Tibial artery (tissue), 4 donors: ENCODE measurements at regions not wholly inside any gene's neighbourhood (a gene's known extent, or its start where the extent isn't known, plus 50 kb on each side); places are given as distances from the start of the nearest gene placed in this dataset.
"Not testable (repeated sequence)": the region's sequence is repeated elsewhere in the genome, so short reads cannot be mapped to it uniquely, and the experiment has no call there.

Source experiments
- DNase-seq, 2 donors: peaks; one replicate each; pipeline ENCODE4 v3.0.0-alpha.2; 2019
- H3K27ac ChIP-seq, 2 donors: fragments of 200-600 bp; sonication (generic) in 1 of 2; 1 replicate in 1 of 2; 2 replicates in 1 of 2; pipeline ENCODE4 v1.5.1; 2018 to 2019; ENCODE audit warnings: mild to moderate bottlenecking in 1 of 2
- H3K27me3 ChIP-seq, 2 donors: fragments of 200-600 bp; sonication (generic) in 1 of 2; one replicate each; pipeline versions ENCODE4 v1.5.1 to v1.6.0; 2016 to 2019
- H3K36me3 ChIP-seq, 3 donors: fragments of 200-600 bp; sonication (generic) in 2 of 3; one replicate each; pipeline ENCODE4 v1.5.1; 2016 to 2019; ENCODE audit warnings: mild to moderate bottlenecking in 2 of 3
- H3K4me1 ChIP-seq, 4 donors: fragments of 200-600 bp; sonication (generic) in 2 of 4; 1 replicate in 3 of 4; 2 replicates in 1 of 4; pipeline ENCODE4 v1.5.1; 2016 to 2019
- H3K4me3 ChIP-seq, 2 donors: fragments of 200-600 bp; sonication (generic) in 1 of 2; 1 replicate in 1 of 2; 2 replicates in 1 of 2; pipeline ENCODE4 v1.5.1; 2018 to 2019; ENCODE audit warnings: mild to moderate bottlenecking in 2 of 2
- H3K9me3 ChIP-seq, 3 donors: fragments of 200-600 bp; sonication (generic) in 1 of 3; one replicate each; pipeline ENCODE4 v1.5.1; 2016 to 2019
- intact Hi-C: fragments of 100-400 bp; cut with DNase I; formaldehyde crosslinking; loops from one replicate; pipeline ENCODE4 v1.15.0; 2023; ENCODE audit warnings: low total_unique reads
- TF ChIP-seq, protein P1 (sequence below), 2 experiments: fragments of 200-600 bp in 1 of 2; fragments of 450-650 bp in 1 of 2; IDR thresholded peaks; one replicate each; pipeline ENCODE4 v1.5.1; 2017 to 2019; ENCODE audit warnings: antibody characterized with exemption in 2 of 2, mild to moderate bottlenecking in 1 of 2, moderate library complexity in 1 of 2

DNA sequence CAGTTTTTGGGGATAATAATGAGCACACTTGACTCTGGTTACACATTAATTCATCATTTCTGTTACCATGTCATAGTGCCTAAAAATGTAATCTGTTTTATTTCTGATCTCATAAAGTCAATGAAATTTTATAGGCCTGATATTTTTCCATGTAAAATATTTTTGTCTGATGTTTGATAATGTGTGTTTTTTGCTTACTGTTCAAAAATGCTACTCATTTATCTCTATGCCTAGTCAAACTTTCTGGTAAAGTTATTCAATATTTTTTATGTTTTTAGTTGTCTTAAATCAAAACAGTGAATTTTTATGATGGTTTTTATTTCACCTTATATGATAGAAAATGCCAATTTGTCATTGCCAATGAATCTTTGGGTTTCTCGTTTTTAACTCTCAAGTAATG is 147.0 kb downstream of the AHSP start:
- intact Hi-C loops = no loop called here
- Histone ChIP-seq H3K4me3 (no peak overlapping the region), H3K27me3 (no peaks in the 10 kb centered on the region), H3K27ac (no peak overlapping the region), H3K36me3 (no peaks in the 10 kb centered on the region), H3K4me1 (no peaks in the 10 kb centered on the region), H3K9me3 (no peaks in the 10 kb centered on the region)
- TF ChIP-seq, protein P1, sequence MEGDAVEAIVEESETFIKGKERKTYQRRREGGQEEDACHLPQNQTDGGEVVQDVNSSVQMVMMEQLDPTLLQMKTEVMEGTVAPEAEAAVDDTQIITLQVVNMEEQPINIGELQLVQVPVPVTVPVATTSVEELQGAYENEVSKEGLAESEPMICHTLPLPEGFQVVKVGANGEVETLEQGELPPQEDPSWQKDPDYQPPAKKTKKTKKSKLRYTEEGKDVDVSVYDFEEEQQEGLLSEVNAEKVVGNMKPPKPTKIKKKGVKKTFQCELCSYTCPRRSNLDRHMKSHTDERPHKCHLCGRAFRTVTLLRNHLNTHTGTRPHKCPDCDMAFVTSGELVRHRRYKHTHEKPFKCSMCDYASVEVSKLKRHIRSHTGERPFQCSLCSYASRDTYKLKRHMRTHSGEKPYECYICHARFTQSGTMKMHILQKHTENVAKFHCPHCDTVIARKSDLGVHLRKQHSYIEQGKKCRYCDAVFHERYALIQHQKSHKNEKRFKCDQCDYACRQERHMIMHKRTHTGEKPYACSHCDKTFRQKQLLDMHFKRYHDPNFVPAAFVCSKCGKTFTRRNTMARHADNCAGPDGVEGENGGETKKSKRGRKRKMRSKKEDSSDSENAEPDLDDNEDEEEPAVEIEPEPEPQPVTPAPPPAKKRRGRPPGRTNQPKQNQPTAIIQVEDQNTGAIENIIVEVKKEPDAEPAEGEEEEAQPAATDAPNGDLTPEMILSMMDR (IDR thresholded peaks at IDR 0.05) = no peak
- DNase-seq = no peak

DNA sequence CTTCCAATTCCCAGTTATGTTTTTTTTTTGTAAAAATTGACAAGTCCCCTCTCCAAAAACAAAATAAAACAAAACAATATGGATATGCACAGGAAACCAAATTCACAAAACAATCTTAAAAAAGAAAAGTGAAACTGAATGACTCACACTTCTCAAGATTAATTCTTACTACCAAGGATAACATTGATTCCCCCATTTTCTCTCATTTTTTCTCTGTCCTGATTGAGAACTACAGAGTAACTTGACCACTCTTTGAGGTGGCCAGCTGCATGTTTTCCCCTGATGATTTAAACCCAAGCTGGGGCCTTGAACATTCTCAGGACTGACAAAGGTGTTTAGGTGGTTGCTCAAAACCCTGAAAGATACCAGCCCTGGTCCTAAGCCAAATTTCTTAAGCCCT is 149.0 kb downstream of the AHSP start:
- intact Hi-C loops = no loop called here
- no peaks in the 10 kb centered on the region for H3K4me1 ChIP-seq
- H3K9me3 ChIP-seq = no peaks in the 10 kb centered on the region
- DNase-seq = no peak
- TF ChIP-seq, protein P1 (IDR thresholded peaks at IDR 0.05) = no peak
- no peak overlapping the region for H3K27ac ChIP-seq
- no peak overlapping the region for H3K4me3 ChIP-seq
- no peaks in the 10 kb centered on the region for H3K36me3 ChIP-seq
- H3K27me3 ChIP-seq = no peaks in the 10 kb centered on the region

DNA sequence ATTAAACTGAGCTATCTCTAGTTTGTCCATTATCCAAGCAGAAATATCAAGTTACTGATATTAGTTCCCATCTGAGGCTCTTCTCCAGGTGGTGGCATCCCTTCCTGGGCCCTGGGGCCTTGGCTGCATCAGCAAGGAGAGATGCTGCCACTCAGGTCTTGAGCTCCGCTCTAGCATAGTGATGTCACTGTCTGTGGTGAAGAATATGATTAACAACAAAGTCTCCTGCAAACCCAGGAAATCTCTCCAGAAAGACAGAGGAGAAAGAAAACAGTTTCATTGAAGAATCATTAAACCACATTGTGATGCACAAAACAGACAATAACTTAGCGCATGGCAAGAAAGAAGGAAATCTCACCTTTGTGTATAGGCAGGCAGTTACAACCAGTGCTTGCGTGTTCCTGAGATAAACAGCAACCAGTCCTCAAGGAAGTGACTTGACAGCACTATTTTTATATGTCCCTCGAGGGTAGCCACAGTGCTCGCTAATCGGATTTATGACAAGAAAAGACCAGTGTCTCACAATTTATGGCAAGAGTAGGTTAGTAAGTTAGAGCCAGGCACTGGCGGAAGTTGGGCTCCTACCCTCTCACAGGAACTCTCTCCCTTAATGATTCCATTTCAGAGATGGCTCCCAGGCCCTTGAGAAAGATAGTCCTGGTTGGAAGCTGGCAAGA is 151.1 kb downstream of the AHSP start:
- no peaks in the 10 kb centered on the region for H3K36me3 ChIP-seq
- no peaks in the 10 kb centered on the region for H3K4me1 ChIP-seq
- intact Hi-C loops = no loop called here
- H3K27me3 ChIP-seq = no peaks in the 10 kb centered on the region
- TF ChIP-seq, protein P1 (IDR thresholded peaks at IDR 0.05) = no peak
- no peak overlapping the region for H3K4me3 ChIP-seq
- H3K27ac ChIP-seq = no peak overlapping the region
- DNase-seq = no peak
- no peaks in the 10 kb centered on the region for H3K9me3 ChIP-seq

DNA sequence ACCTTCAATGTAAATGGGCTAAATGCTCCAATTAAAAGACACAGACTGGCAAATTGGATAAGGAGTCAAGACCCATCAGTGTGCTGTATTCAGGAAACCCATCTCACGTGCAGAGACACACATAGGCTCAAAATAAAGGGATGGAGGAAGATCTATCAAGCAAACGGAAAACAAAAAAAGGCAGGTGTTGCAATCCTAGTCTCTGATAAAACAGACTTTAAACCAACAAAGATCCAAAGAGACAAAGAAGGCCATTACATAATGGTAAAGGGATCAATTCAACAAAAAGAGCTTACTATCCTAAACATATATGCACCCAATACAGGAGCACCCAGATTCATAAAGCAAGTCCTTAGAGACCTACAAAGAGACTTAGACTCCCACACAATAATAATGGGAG is 161.6 kb downstream of the AHSP start:
- H3K9me3 ChIP-seq, DNase-seq, H3K36me3 ChIP-seq, H3K4me1 ChIP-seq, H3K27ac ChIP-seq, H3K27me3 ChIP-seq, H3K4me3 ChIP-seq: not testable (repeated sequence)
- intact Hi-C loops = loop anchor here (10.0 kb wide), 1 partner anchor 65 kb away; no protein-coding TSS in a partner anchor

DNA sequence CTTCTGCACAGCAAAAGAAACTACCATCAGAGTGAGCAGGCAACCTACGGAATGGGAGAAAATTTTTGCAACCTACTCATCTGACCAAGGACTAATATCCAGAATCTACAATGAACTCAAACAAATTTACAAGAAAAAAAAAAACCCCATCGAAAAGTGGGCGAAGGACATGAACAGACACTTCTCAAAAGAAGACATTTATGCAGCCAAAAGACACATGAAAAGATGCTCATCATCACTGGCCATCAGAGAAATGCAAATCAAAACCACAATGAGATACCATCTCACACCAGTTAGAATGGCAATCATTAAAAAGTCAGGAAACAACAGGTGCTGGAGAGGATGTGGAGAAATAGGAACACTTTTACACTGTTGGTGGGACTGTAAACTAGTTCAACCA is 164.6 kb downstream of the AHSP start:
- H3K36me3 ChIP-seq, H3K4me3 ChIP-seq, H3K4me1 ChIP-seq, H3K27me3 ChIP-seq, H3K27ac ChIP-seq, DNase-seq, intact Hi-C loops, H3K9me3 ChIP-seq: not testable (repeated sequence)

DNA sequence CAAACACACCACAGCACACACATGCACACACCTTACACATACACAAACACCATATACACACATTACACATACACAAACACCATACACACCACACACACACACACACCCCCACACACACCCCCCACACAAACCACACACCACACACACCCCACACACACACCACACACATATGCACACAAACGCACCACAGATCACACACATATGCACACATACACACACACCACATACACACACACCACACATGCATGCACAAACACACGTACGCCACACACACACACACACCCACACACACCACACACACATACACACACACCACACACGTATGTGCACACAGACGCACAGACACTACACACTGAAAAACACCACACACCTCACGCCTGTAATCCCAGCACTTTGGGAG is 166.0 kb downstream of the AHSP start:
- no peak for DNase-seq
- Histone ChIP-seq H3K27me3 (peaks cover 0 to 3% of the 10 kb centered on the region in 2 donors), H3K27ac (no peak overlapping the region), H3K4me3 (no peak overlapping the region), H3K4me1 (no peaks in the 10 kb centered on the region), H3K9me3 (no peaks in the 10 kb centered on the region), H3K36me3 (no peaks in the 10 kb centered on the region)
- TF ChIP-seq, protein P1 (IDR thresholded peaks at IDR 0.05) = no peak
- intact Hi-C loops = no loop called here

DNA sequence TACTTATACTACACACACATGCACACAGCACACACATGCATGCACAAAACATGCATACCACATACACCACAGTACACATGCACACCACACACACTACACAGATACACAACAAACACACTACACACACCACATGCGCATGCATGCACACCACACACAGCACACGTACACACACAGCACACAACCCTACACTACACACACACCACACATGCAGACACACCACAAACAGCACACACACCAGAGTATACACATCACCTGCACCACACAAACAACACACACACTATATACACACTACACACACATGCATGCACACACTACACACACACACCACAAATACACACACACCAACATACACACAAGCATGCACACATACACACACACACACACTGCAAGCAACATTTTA is 166.8 kb downstream of the AHSP start:
- Histone ChIP-seq H3K4me3 (no peak overlapping the region), H3K9me3 (no peaks in the 10 kb centered on the region), H3K27ac (no peak overlapping the region), H3K36me3 (no peaks in the 10 kb centered on the region), H3K27me3 (peaks cover 0 to 5% of the 10 kb centered on the region in 2 donors), H3K4me1 (no peaks in the 10 kb centered on the region)
- TF ChIP-seq, protein P1 (IDR thresholded peaks at IDR 0.05) = no peak
- no peak for DNase-seq
- intact Hi-C loops = no loop called here
